PFSK-1 (cell line): ENCODE measurements at regions not wholly inside any gene's neighbourhood (a gene's known extent, or its start where the extent isn't known, plus 50 kb on each side); places are given as distances from the start of the nearest gene placed in this dataset.

Experiments used
- FOXP2 ChIP-seq: optimal IDR thresholded peaks from 2 replicates; pipeline ENCODE3; 2011; ENCODE audit warnings: borderline replicate concordance, control low read depth, inconsistent platforms; ENCODE audit not compliant: insufficient read depth; ENCODE audit errors: extremely low read length, extremely low read depth
- POLR2AphosphoS5 ChIP-seq: IDR thresholded peaks from 2 replicates; pipeline ENCODE4 v1.6.1; 2012; ENCODE audit warnings: low read depth, mild to moderate bottlenecking, control low read depth, low read length, moderate library complexity
- SIN3A ChIP-seq: IDR thresholded peaks from 2 replicates; pipeline ENCODE4 v1.6.1; 2012; ENCODE audit warnings: mild to moderate bottlenecking, low read length, moderate library complexity, borderline replicate concordance; ENCODE audit not compliant: insufficient read depth
- TAF1 ChIP-seq: IDR thresholded peaks from 2 replicates; pipeline ENCODE4 v1.6.1; 2012; ENCODE audit warnings: low read length, control low read depth, borderline replicate concordance; ENCODE audit not compliant: insufficient read depth
- TF ChIP-seq, protein P1 (sequence below), 2 experiments: IDR thresholded peaks; 2 replicates each; pipeline versions ENCODE4 v1.6.1 to v1.8.0; 2011 to 2012; ENCODE audit warnings: low read depth in 2 of 2, low read length in 2 of 2, control low read depth in 1 of 2, inconsistent platforms in 1 of 2, mild to moderate bottlenecking in 1 of 2, moderate library complexity in 1 of 2; ENCODE audit not compliant: insufficient read depth in 1 of 2

DNA sequence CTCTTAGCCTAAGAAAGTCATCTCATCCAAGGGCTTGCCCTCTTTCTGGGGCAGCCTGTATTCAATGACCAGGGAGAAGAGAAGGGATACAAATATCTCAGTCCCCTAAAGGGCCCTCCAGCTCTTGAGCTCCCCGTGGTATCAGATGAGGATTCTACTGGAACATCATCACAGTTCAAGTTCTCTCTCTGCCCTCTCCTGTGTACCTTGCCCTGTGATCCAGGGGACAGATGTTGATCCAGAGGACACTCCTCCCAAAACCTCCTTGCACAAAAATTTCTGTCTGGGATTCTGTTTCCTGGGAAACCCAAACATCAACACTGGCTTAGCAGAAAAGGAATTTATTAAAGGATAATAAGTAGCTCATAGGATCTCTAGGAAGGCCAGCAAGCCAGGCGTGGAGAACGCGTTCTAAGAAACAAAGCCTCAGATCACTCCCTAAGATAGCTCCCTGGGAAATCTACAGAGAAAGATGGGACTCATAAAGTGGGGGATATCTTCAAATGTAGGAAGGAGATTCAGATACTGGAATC, 296.3 kb upstream of the KLF3 start:
- TF ChIP-seq FOXP2: no peak
- TF ChIP-seq POLR2AphosphoS5: no peak
- TF ChIP-seq, protein P1, sequence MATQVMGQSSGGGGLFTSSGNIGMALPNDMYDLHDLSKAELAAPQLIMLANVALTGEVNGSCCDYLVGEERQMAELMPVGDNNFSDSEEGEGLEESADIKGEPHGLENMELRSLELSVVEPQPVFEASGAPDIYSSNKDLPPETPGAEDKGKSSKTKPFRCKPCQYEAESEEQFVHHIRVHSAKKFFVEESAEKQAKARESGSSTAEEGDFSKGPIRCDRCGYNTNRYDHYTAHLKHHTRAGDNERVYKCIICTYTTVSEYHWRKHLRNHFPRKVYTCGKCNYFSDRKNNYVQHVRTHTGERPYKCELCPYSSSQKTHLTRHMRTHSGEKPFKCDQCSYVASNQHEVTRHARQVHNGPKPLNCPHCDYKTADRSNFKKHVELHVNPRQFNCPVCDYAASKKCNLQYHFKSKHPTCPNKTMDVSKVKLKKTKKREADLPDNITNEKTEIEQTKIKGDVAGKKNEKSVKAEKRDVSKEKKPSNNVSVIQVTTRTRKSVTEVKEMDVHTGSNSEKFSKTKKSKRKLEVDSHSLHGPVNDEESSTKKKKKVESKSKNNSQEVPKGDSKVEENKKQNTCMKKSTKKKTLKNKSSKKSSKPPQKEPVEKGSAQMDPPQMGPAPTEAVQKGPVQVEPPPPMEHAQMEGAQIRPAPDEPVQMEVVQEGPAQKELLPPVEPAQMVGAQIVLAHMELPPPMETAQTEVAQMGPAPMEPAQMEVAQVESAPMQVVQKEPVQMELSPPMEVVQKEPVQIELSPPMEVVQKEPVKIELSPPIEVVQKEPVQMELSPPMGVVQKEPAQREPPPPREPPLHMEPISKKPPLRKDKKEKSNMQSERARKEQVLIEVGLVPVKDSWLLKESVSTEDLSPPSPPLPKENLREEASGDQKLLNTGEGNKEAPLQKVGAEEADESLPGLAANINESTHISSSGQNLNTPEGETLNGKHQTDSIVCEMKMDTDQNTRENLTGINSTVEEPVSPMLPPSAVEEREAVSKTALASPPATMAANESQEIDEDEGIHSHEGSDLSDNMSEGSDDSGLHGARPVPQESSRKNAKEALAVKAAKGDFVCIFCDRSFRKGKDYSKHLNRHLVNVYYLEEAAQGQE (IDR thresholded peaks at IDR 0.05; ENCODE audit: insufficient read depth in 1 of 2, low read depth in 2 of 2, low read length in 2 of 2): no peak
- no peak for TF ChIP-seq SIN3A
- TF ChIP-seq TAF1: no peak

DNA sequence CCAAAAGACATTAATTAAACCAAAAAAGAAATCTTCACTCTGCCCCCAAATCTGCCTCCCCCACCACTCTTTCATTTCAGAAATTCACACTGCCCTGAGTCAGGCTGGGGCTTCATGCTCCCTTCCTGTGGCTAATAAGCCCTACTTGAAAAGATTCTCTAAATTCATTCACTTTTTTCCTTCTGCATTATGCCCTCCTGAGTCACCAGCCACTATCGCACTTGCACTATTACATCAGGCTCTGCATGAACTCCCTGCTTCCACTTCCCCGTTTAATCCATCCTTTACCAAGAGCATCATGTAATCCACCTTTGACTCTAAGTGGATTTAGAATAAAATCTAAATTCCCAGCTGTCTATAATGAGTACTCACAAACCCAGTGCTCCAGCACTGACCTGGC, 295.4 kb upstream of the KLF3 start:
- TF ChIP-seq, protein P1 (IDR thresholded peaks at IDR 0.05; ENCODE audit: insufficient read depth in 1 of 2, low read depth in 2 of 2, low read length in 2 of 2): no peak
- no peak for TF ChIP-seq FOXP2
- no peak for TF ChIP-seq SIN3A
- no peak for TF ChIP-seq POLR2AphosphoS5
- TF ChIP-seq TAF1: no peak

DNA sequence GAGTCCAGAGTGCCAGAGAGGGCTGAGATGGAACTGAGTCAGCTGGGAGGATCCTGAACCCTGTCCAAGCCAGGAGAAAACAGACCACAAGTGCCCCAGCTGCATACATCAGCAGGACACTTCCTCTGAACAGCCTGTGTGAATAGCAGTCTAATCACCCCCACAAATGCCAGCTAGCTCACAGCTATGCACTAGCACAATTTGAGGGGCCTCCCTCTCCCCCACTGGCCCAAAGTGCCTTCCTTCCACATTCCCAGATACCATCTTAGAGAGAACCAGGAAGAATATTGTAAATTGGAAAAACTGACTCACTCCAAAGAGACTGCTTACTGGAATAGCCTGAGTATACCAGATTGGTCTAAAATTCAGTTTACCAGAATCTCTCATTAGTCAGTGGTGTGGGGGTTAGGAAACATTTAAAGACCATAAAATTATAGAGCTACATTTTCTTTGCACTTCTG, 292.6 kb upstream of the KLF3 start:
- no peak for TF ChIP-seq POLR2AphosphoS5
- no peak for TF ChIP-seq SIN3A
- no peak for TF ChIP-seq FOXP2
- TF ChIP-seq, protein P1 (IDR thresholded peaks at IDR 0.05; ENCODE audit: insufficient read depth in 1 of 2, low read depth in 2 of 2, low read length in 2 of 2): 0 out of 4 replicates have a peak, but pooled peaks of 1 of the 2 experiments have one; percentile 6
- TF ChIP-seq TAF1: no peak

DNA sequence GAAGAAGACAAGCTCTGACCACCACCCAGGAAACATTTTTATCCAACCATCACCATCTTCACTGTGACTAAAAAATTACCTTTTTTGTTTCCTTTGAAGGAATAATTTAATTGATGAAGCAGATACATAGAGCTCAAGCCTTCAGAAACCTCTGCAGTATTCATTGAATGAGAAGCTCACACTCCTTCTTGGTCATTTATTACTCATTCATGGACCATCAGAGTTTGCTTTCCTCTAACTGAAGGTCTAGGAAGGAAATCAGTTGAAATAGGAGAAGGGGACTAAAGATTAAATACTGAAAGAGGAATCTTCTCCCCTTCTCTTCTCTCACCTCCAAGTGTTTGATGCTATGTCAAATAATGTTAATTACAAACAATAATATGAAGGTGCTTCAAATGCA, 290.6 kb upstream of the KLF3 start:
- TF ChIP-seq SIN3A (no peak), TAF1 (no peak), POLR2AphosphoS5 (no peak), FOXP2 (no peak)
- TF ChIP-seq, protein P1 (IDR thresholded peaks at IDR 0.05; ENCODE audit: insufficient read depth in 1 of 2, low read depth in 2 of 2, low read length in 2 of 2): no peak

DNA sequence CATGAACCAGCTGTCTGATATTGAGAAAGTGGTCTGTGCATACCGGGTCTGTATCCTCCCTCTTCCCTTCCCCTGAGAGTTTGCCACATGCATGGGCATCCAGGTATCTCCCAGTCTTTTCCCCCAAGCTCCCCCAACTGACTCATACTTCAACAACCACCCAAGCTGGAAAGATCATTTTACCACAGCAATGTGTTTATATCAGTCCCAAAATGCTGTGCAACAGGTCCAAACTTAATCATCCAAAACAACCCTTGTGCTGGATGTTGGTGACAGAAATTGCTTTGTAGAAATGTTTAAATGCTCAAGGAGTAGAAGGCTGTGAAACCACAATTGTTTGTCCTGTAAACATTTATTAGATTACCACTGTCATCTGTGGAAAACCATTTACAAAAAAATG, 286.8 kb upstream of the KLF3 start:
- TF ChIP-seq POLR2AphosphoS5 (no peak), SIN3A (no peak)
